Body of pancreas (tissue), 4 donors: ENCODE measurements at regions not wholly inside any gene's neighbourhood (a gene's known extent, or its start where the extent isn't known, plus 50 kb on each side); places are given as distances from the start of the nearest gene placed in this dataset.

Experiments
- CTCF ChIP-seq, 7 experiments: fragments of 450-650 bp in 4 of 7; fragments of 200-600 bp in 3 of 7; sonication (generic) in 3 of 7; IDR thresholded peaks; one replicate each; pipeline ENCODE4 v1.5.1; 2016 to 2019; ENCODE audit warnings: antibody characterized with exemption in 7 of 7
- POLR2A ChIP-seq, 3 donors: fragments of 450-650 bp; IDR thresholded peaks; one replicate each; pipeline ENCODE4 v1.6.1; 2016; ENCODE audit warnings: antibody characterized with exemption in 3 of 3, mild to moderate bottlenecking in 2 of 3

- no peak for TF ChIP-seq CTCF (IDR thresholded peaks at IDR 0.05)
- TF ChIP-seq POLR2A (IDR thresholded peaks at IDR 0.05) = no peak
These were observed 86.9 kb upstream of the GPC1 start for GRCh38 chr2:240348522-240348921.
